ENCODE measurements at regions not wholly inside any gene's neighbourhood (a gene's known extent, or its start where the extent isn't known, plus 50 kb on each side); places are given as distances from the start of the nearest gene placed in this dataset.

- WGBS (ENCODE audit: missing lambda C conversion rate), result 29% methylated on average over 5 of the region's 5 CpGs
- no peak overlapping the region for H3K4me3 ChIP-seq
- FAIRE-seq, result no peak
- H3K4me1 ChIP-seq, result peaks cover 10% of the 10 kb centered on the region; the same call in 2 of the 3 replicates
- ChIA-PET POLR2A (no interaction called here), CTCF (no interaction called here)
- H3K9me3 ChIP-seq, result no peaks in the 10 kb centered on the region
- DNase-seq (ENCODE audit: low read depth in 1 of 2, low spot score in 1 of 2), result peak in 1 of 2 experiments; percentile 13
- no peak for TF ChIP-seq KDM5A (IDR thresholded peaks at IDR 0.05)
- TF ChIP-seq CHD4 (IDR thresholded peaks at IDR 0.05; ENCODE audit: borderline replicate concordance), result no peak
- TF ChIP-seq, protein P1, sequence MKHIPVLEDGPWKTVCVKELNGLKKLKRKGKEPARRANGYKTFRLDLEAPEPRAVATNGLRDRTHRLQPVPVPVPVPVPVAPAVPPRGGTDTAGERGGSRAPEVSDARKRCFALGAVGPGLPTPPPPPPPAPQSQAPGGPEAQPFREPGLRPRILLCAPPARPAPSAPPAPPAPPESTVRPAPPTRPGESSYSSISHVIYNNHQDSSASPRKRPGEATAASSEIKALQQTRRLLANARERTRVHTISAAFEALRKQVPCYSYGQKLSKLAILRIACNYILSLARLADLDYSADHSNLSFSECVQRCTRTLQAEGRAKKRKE (CRISPR knock-in tag; IDR thresholded peaks at IDR 0.05; ENCODE audit: low read depth), result no peak
- no peak overlapping the region for H3K4me2 ChIP-seq
- peak in 1 of 2 experiments; percentile 42; a peak in 3 of 6 replicates for ATAC-seq
- H3K27ac ChIP-seq, result no peak overlapping the region
Observed at GRCh38 chr1:56301791-56302190, 277.6 kb downstream of the PLPP3 start.

DNA sequence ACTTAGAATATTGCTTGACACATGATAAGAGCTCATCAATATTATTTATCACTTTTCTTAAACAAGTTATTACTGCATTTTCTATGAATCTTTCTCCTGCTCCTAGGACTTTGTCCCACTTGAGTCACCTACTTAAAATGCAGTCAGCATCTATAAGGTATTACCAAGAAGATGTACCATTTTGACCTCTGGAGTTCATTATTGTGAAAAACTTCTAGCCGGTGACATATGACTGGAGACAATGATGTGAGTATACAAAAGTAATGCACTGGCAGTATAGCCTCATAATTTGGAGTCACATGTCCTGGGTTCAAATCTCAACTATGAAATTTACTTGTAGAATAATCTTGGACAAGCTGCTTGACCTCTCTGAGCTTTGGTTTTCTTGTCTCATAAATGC, 278.5 kb downstream of the PLPP3 start:
- Histone ChIP-seq H3K9me3 (no peaks in the 10 kb centered on the region), H3K4me2 (no peak overlapping the region), H3K4me1 (peaks cover 10% of the 10 kb centered on the region; the same call in 2 of the 3 replicates), H3K27ac (no peak overlapping the region), H3K4me3 (no peak overlapping the region)
- no peak for FAIRE-seq
- POLR2A ChIA-PET, result no interaction called here
- no peak for ATAC-seq
- TF ChIP-seq RFX5 (IDR thresholded peaks at IDR 0.05), result no peak
- TF ChIP-seq, protein P2, sequence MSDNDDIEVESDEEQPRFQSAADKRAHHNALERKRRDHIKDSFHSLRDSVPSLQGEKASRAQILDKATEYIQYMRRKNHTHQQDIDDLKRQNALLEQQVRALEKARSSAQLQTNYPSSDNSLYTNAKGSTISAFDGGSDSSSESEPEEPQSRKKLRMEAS (IDR thresholded peaks at IDR 0.05), result no peak
- TF ChIP-seq CBX8 (IDR thresholded peaks at IDR 0.05), result no peak
- TF ChIP-seq CBX2 (IDR thresholded peaks at IDR 0.05; ENCODE audit: borderline replicate concordance, low read depth), result no peak
- TF ChIP-seq MYC (IDR thresholded peaks at IDR 0.05; ENCODE audit: borderline replicate concordance, low read length), result no peak
- no peak for TF ChIP-seq RARB (CRISPR knock-in tag; IDR thresholded peaks at IDR 0.05)
- CTCF ChIA-PET, result interaction anchor here (0.7 kb wide), 1 partner anchor 87 kb away, joined by 3 read pairs; no protein-coding TSS in a partner anchor
- no peak for DNase-seq (ENCODE audit: low read depth in 1 of 2, low spot score in 1 of 2)
- 81% methylated on average over 1 of the region's 1 CpG for WGBS (ENCODE audit: missing lambda C conversion rate)

GRCh38 chr1:56298866-56299265, 280.5 kb downstream of the PLPP3 start:
- FAIRE-seq (no peak), DNase-seq (ENCODE audit: low read depth in 1 of 2, low spot score in 1 of 2) (no peak), ATAC-seq (no peak)
- no peak for TF ChIP-seq TFCP2L1 (CRISPR knock-in tag; IDR thresholded peaks at IDR 0.05)
- no peak for TF ChIP-seq ZSCAN20 (CRISPR knock-in tag; IDR thresholded peaks at IDR 0.05)
- TF ChIP-seq SMC3 (IDR thresholded peaks at IDR 0.05), result no peak
- no peak for TF ChIP-seq HOXB5 (CRISPR knock-in tag; IDR thresholded peaks at IDR 0.05)
- TF ChIP-seq FOSL2 (IDR thresholded peaks at IDR 0.05), result no peak
- TF ChIP-seq FOSL2 (CRISPR knock-in tag; IDR thresholded peaks at IDR 0.05), result no peak
- TF ChIP-seq CBX8 (IDR thresholded peaks at IDR 0.05), result no peak
- 95% methylated on average over 2 of the region's 2 CpGs for WGBS (ENCODE audit: missing lambda C conversion rate)
- no peaks in the 10 kb centered on the region for H3K9me3 ChIP-seq
- H3K4me3 ChIP-seq, result no peak overlapping the region
- H3K4me2 ChIP-seq, result no peak overlapping the region
- H3K4me1 ChIP-seq, result peaks cover 10% of the 10 kb centered on the region; the same call in 2 of the 3 replicates
- ChIA-PET POLR2A (no interaction called here), CTCF (no interaction called here)
- no peak overlapping the region for H3K27ac ChIP-seq

- FAIRE-seq (no peak), DNase-seq (ENCODE audit: low read depth in 1 of 2, low spot score in 1 of 2) (peak in 1 of 2 experiments; percentile 5), ATAC-seq (peak in 1 of 2 experiments; percentile 25; a peak in 1 of 6 replicates)
- Histone ChIP-seq H3K4me3 (no peak overlapping the region), H3K27ac (no peak overlapping the region), H3K9me3 (no peaks in the 10 kb centered on the region), H3K4me1 (peaks cover 10% of the 10 kb centered on the region; the same call in 2 of the 3 replicates), H3K4me2 (peak overlapping the region; percentile 15; the same call in 1 of the 3 replicates)
- TF ChIP-seq POLR2AphosphoS2 (conservative IDR thresholded peaks at IDR 0.05; ENCODE audit: low read length) (no peak), CHD4 (IDR thresholded peaks at IDR 0.05; ENCODE audit: borderline replicate concordance) (no peak), MYC (IDR thresholded peaks at IDR 0.05; ENCODE audit: borderline replicate concordance, low read length) (no peak)
- WGBS (ENCODE audit: missing lambda C conversion rate), result 45% methylated on average over 2 of the region's 2 CpGs
- POLR2A ChIA-PET, result no interaction called here
- CTCF ChIA-PET, result no interaction called here
Observed at GRCh38 chr1:56297904-56298303, 281.5 kb downstream of the PLPP3 start.

- Histone ChIP-seq H3K9me3 (no peaks in the 10 kb centered on the region), H3K4me3 (no peak overlapping the region), H3K27ac (no peak overlapping the region), H3K4me1 (peaks cover 10% of the 10 kb centered on the region; the same call in 2 of the 3 replicates), H3K4me2 (no peak overlapping the region)
- ChIA-PET POLR2A (no interaction called here), CTCF (no interaction called here)
- 75% methylated on average over 2 of the region's 2 CpGs for WGBS (ENCODE audit: missing lambda C conversion rate)
- ATAC-seq, result no peak
- no peak for DNase-seq (ENCODE audit: low read depth in 1 of 2, low spot score in 1 of 2)
- FAIRE-seq, result no peak
- TF ChIP-seq, protein P3, sequence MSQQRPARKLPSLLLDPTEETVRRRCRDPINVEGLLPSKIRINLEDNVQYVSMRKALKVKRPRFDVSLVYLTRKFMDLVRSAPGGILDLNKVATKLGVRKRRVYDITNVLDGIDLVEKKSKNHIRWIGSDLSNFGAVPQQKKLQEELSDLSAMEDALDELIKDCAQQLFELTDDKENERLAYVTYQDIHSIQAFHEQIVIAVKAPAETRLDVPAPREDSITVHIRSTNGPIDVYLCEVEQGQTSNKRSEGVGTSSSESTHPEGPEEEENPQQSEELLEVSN (IDR thresholded peaks at IDR 0.05; ENCODE audit: borderline replicate concordance, low read depth), result no peak
- TF ChIP-seq MYC (IDR thresholded peaks at IDR 0.05; ENCODE audit: borderline replicate concordance, low read length), result no peak
- TF ChIP-seq CHD4 (IDR thresholded peaks at IDR 0.05; ENCODE audit: borderline replicate concordance), result no peak
- no peak for TF ChIP-seq RARB (CRISPR knock-in tag; IDR thresholded peaks at IDR 0.05)
- no peak for TF ChIP-seq POLR2AphosphoS2 (conservative IDR thresholded peaks at IDR 0.05; ENCODE audit: low read length)
- no peak for TF ChIP-seq EHMT2 (IDR thresholded peaks at IDR 0.05; ENCODE audit: low read depth)
Observed at GRCh38 chr1:56297208-56297607, 282.2 kb downstream of the PLPP3 start.
